ENCODE measurements at regions not wholly inside any gene's neighbourhood (a gene's known extent, or its start where the extent isn't known, plus 50 kb on each side); places are given as distances from the start of the nearest gene placed in this dataset.

- TF ChIP-seq POLR2AphosphoS5 (IDR thresholded peaks at IDR 0.05; ENCODE audit: borderline replicate concordance, low read depth, low read length) (no peak), EZH2 (IDR thresholded peaks at IDR 0.05) (no peak), FOXP2 (optimal IDR thresholded peaks at IDR 0.05; ENCODE audit: control extremely low read depth, extremely low read length, insufficient read depth) (no peak)
These were observed 86.9 kb downstream of the CCDC34 start for GRCh38 chr11:27276141-27276540.

All from SK-N-MC (cell line).